GM12878 (cell line): ENCODE measurements at regions not wholly inside any gene's neighbourhood (a gene's known extent, or its start where the extent isn't known, plus 50 kb on each side); places are given as distances from the start of the nearest gene placed in this dataset.

Experiments
- ATAC-seq: fragments of 200-7000 bp; cut with Tn5 transposase; 3 replicates; pipeline ENCODE4 v1.9.1; 2020; ENCODE audit warnings: mild to moderate bottlenecking, moderate library complexity
- BruUV-seq: library from RNA; stranded (reverse); fragments of 400-500 nt; replicated peaks from 2 replicates; lab custom pipeline; 2021; lab: Mats Ljungman, UMichigan
- CTCF ChIA-PET: fragments of 300-600 bp; sonication (Branson Sonifier 250); formaldehyde crosslinking; extraction: SDS; loops from one replicate; lab custom pipeline; 2021; ENCODE audit warnings: inconsistent platforms; lab: Yijun Ruan, JAX
- POLR2A ChIA-PET: fragments of 350-600 bp; formaldehyde crosslinking; extraction: SDS; loops from one replicate; lab custom pipeline; 2021; ENCODE audit warnings: inconsistent platforms; lab: Charles Lee
- RAD21 ChIA-PET: fragments of 300-600 bp; sonication (Branson Sonifier 250); formaldehyde crosslinking; loops from one replicate; lab custom pipeline; 2023; ENCODE audit warnings: antibody characterized with exemption; ENCODE audit not compliant: unreplicated experiment; lab: Charles Lee
- SMC1A ChIA-PET: fragments of 300-600 bp; sonication (Branson Sonifier 250); formaldehyde crosslinking; loops from one replicate; lab custom pipeline; 2023; ENCODE audit not compliant: unreplicated experiment, uncharacterized antibody; lab: Charles Lee
- DNase-seq: peaks from one replicate; pipeline ENCODE4 v3.0.0-alpha.2; 2011; ENCODE audit warnings: low read depth, low spot score
- FAIRE-seq: peaks from 3 replicates; lab custom pipeline; 2011; peaks lifted over from hg19 to GRCh38; lab: Jason Lieb, UNC
- H2AFZ ChIP-seq: 2 replicates; pipeline ENCODE4 v1.6.0; 2011; ENCODE audit warnings: low read depth, low read length, control low read depth; ENCODE audit not compliant: control insufficient read depth
- H3K27ac ChIP-seq: 2 replicates; pipeline ENCODE4 v1.5.1; 2011; ENCODE audit warnings: control low read depth; ENCODE audit not compliant: control insufficient read depth, insufficient read depth
- H3K27me3 ChIP-seq, 2 experiments: replicated peaks in 1 of 2; 2 replicates each; pipeline versions ENCODE4 v1.6.0 to v1.6.1; 2011; ENCODE audit warnings: low read length in 1 of 2; ENCODE audit not compliant: control insufficient read depth in 2 of 2, insufficient read depth in 2 of 2
- H3K36me3 ChIP-seq, 2 experiments: 2 replicates each; pipeline ENCODE4 v1.5.1; 2011; ENCODE audit warnings: low read length in 1 of 2; ENCODE audit not compliant: control insufficient read depth in 2 of 2, insufficient read depth in 2 of 2
- H3K4me1 ChIP-seq: 2 replicates; pipeline ENCODE4 v1.6.1; 2011; ENCODE audit warnings: mild to moderate bottlenecking, low read length, moderate library complexity, mixed read lengths; ENCODE audit not compliant: control insufficient read depth, insufficient read depth
- H3K4me2 ChIP-seq: 2 replicates; pipeline ENCODE4 v1.6.0; 2011; ENCODE audit warnings: control low read depth; ENCODE audit not compliant: control insufficient read depth, insufficient read depth
- H3K4me3 ChIP-seq: fragments of 200-600 bp; sonication (generic); 2 replicates; pipeline ENCODE4 v1.5.1; 2016
- H3K79me2 ChIP-seq: 2 replicates; pipeline ENCODE4 v1.6.0; 2011; ENCODE audit warnings: low read length; ENCODE audit not compliant: control insufficient read depth, insufficient read depth
- H3K9ac ChIP-seq: 2 replicates; pipeline ENCODE4 v1.8.0; 2011; ENCODE audit warnings: low read length, control low read depth, mixed read lengths; ENCODE audit not compliant: control insufficient read depth, insufficient read depth
- H3K9me3 ChIP-seq: replicated peaks from 3 replicates; pipeline ENCODE4 v1.5.1; 2011; ENCODE audit warnings: mild to moderate bottlenecking, low read length; ENCODE audit not compliant: control insufficient read depth, insufficient read depth
- H4K20me1 ChIP-seq: 2 replicates; pipeline ENCODE4 v1.6.0; 2011; ENCODE audit not compliant: control insufficient read depth, insufficient read depth
- BRCA1 ChIP-seq: IDR thresholded peaks from 2 replicates; pipeline ENCODE4 v1.6.1; 2011; ENCODE audit warnings: low read depth, low read length, improper control_type of control experiment
- CREM ChIP-seq: IDR thresholded peaks from 2 replicates; pipeline ENCODE4 v1.6.1; 2014; ENCODE audit warnings: antibody characterized with exemption, low read depth
- DPF2 ChIP-seq: fragments of 450-650 bp; IDR thresholded peaks from 2 replicates; pipeline ENCODE4 v1.6.1; 2017; ENCODE audit warnings: mild to moderate bottlenecking
- EED ChIP-seq: sonication (generic); IDR thresholded peaks from 2 replicates; pipeline ENCODE4 v1.6.1; 2016; ENCODE audit warnings: antibody characterized with exemption, low read depth
- EGR1 ChIP-seq, 2 experiments: IDR thresholded peaks; 1 replicate in 1 of 2; 2 replicates in 1 of 2; pipeline ENCODE4 v1.6.1; 2011 to 2012; ENCODE audit warnings: low read depth in 2 of 2, low read length in 2 of 2, borderline replicate concordance in 1 of 2, mild to moderate bottlenecking in 1 of 2, moderate library complexity in 1 of 2
- ESRRA ChIP-seq: IDR thresholded peaks from 2 replicates; pipeline ENCODE4 v1.6.1; 2012; ENCODE audit warnings: mild to moderate bottlenecking, low read length, improper control_type of control experiment
- GABPA ChIP-seq: IDR thresholded peaks from 2 replicates; pipeline ENCODE4 v1.6.1; 2014; ENCODE audit warnings: antibody characterized with exemption, low read depth, mild to moderate bottlenecking, inconsistent platforms
- HDGF ChIP-seq: fragments of 450-650 bp; IDR thresholded peaks from 2 replicates; pipeline ENCODE4 v1.6.1; 2016; ENCODE audit warnings: antibody characterized with exemption
- IKZF2 ChIP-seq, 2 experiments: fragments of 450-650 bp; IDR thresholded peaks; 2 replicates each; pipeline ENCODE4 v1.6.1; 2017; ENCODE audit warnings: mild to moderate bottlenecking in 2 of 2, moderate library complexity in 2 of 2
- MYB ChIP-seq: fragments of 150-350 bp; IDR thresholded peaks from 2 replicates; pipeline ENCODE4 v1.6.1; 2014; ENCODE audit warnings: mild to moderate bottlenecking, low read depth, low read length, borderline replicate concordance
- NBN ChIP-seq: fragments of 450-650 bp; IDR thresholded peaks from 2 replicates; pipeline ENCODE4 v1.6.1; 2016
- NR2F1 ChIP-seq: fragments of 450-650 bp; conservative IDR thresholded peaks from 2 replicates; pipeline ENCODE4 v1.6.1; 2017; ENCODE audit warnings: mild to moderate bottlenecking
- PML ChIP-seq: IDR thresholded peaks from 2 replicates; pipeline ENCODE4 v1.6.1; 2012; ENCODE audit warnings: low read length, inconsistent platforms
- RCOR1 ChIP-seq: conservative IDR thresholded peaks from 2 replicates; pipeline ENCODE4 v1.6.1; 2012; ENCODE audit warnings: low read depth, low read length, improper control_type of control experiment
- RELA ChIP-seq: fragments of 450-650 bp; IDR thresholded peaks from 2 replicates; pipeline ENCODE4 v1.8.0; 2014; ENCODE audit warnings: borderline replicate concordance; ENCODE audit not compliant: partially characterized antibody
- SIX5 ChIP-seq: IDR thresholded peaks from 2 replicates; pipeline ENCODE4 v1.6.1; 2011; ENCODE audit warnings: mild to moderate bottlenecking, low read depth, low read length, moderate library complexity; ENCODE audit not compliant: severe bottlenecking
- SMARCA5 ChIP-seq: fragments of 450-650 bp; IDR thresholded peaks from 2 replicates; pipeline ENCODE4 v1.6.1; 2017; ENCODE audit warnings: mild to moderate bottlenecking
- SREBF2 ChIP-seq: IDR thresholded peaks from 2 replicates; pipeline ENCODE4 v1.6.1; 2012; ENCODE audit warnings: mild to moderate bottlenecking, low read length
- SRF ChIP-seq, 2 experiments: IDR thresholded peaks; 2 replicates each; pipeline ENCODE4 v1.6.1; 2011; ENCODE audit warnings: low read depth in 2 of 2, low read length in 2 of 2, mild to moderate bottlenecking in 1 of 2, moderate library complexity in 1 of 2
- TCF7 ChIP-seq: IDR thresholded peaks from 2 replicates; pipeline ENCODE4 v1.6.1; 2014; ENCODE audit warnings: antibody characterized with exemption, borderline replicate concordance
- YBX1 ChIP-seq: fragments of 450-650 bp; IDR thresholded peaks from 2 replicates; pipeline ENCODE4 v1.6.1; 2016; ENCODE audit warnings: antibody characterized with exemption
- ZNF217 ChIP-seq: fragments of 450-650 bp; IDR thresholded peaks from 2 replicates; pipeline ENCODE4 v1.6.1; 2017; ENCODE audit warnings: antibody characterized with exemption, mild to moderate bottlenecking
- WGBS: methylation state at CpG from one replicate; pipeline ENCODE4 v1.1.6; 2016; ENCODE audit warnings: low lambda C conversion rate; ENCODE audit not compliant: insufficient replicate concordance, insufficient coverage; ENCODE audit errors: missing lambda C conversion rate; 5-methylcytosine and 5-hydroxymethylcytosine counted together
- in situ Hi-C: fragments of 300-500 bp; cut with MboI; formaldehyde crosslinking; loops from 9 replicates; pipeline ENCODE4 v1.14.3; 2018; ENCODE audit warnings: mixed read lengths
- intact Hi-C: fragments of 100-400 bp; cut with micrococcal nuclease; formaldehyde crosslinking; loops from one replicate; pipeline ENCODE4 v1.14.2; 2022; ENCODE audit not compliant: unreplicated experiment
- TF ChIP-seq, protein P1 (sequence below): fragments of 450-650 bp; IDR thresholded peaks from 2 replicates; pipeline ENCODE4 v1.6.1; 2017; ENCODE audit warnings: mild to moderate bottlenecking, moderate library complexity

DNA sequence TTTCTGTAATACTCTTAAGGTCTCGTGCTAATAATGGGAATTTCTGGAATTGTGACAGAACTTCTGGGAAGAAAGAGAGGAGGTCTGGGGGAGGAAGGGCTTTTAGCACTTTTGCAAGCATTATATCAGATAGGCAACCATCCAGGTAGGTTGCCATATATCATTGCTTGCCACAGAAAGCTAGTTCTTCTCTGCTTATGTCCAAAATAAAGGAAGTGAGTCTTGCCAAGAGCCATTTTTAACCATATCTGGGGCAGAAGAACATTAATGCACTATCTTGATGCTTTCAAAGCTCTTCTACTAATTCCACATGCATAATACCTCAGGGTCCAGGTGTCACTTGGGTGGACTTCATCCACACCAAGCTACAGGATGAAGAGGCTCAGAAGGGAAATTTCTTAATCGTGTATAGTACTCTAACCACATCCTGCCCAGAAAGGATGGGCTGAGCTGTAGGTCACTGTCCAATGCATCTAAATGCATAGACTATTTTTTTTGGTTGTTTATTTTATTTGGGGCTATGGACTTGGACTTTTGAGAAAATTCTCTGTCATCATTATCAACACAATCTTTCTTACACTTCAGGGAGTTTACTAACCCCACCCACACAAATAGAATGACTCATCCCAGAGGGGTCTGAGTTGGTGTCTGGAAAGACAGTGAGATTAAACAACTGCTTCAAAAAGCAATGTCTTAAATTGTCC, 68.9 kb upstream of the ADO start:
- Histone ChIP-seq H3K4me1 (peaks cover 50% of the 10 kb centered on the region), H3K27me3 (no peaks in the 10 kb centered on the region), H3K9me3 (no peaks in the 10 kb centered on the region), H3K4me3 (no peak overlapping the region), H3K36me3 (no peaks in the 10 kb centered on the region), H2AFZ (no peak overlapping the region; the same call in 1 of the 2 replicates), H3K79me2 (no peaks in the 10 kb centered on the region), H3K4me2 (peak overlapping the region; percentile 77), H4K20me1 (no peaks in the 10 kb centered on the region), H3K9ac (no peak overlapping the region), H3K27ac (peak overlapping the region; percentile 93)
- ChIA-PET RAD21 (interaction anchor here (0.6 to 8.2 kb wide), 18 partner anchors 14 to 141 kb away, joined by 3 to 141 read pairs (median 46); partner anchors contain the start of genes ADO and EGR2), SMC1A (interaction anchor here (1.0 to 8.7 kb wide), 22 partner anchors 9 to 207 kb away, joined by 3 to 128 read pairs (median 43); partner anchors contain the start of genes ADO and EGR2), CTCF (interaction anchor here (0.8 to 5.6 kb wide), 15 partner anchors 11 to 348 kb away, joined by 3 to 48 read pairs (median 5); no protein-coding TSS in a partner anchor), POLR2A (interaction anchor here (0.8 to 6.5 kb wide), 17 partner anchors 9 to 104 kb away, joined by 3 to 43 read pairs (median 4); partner anchors contain the start of genes ADO and EGR2)
- intact Hi-C loops (no loop called here), in situ Hi-C loops (no loop called here)
- DNase-seq: peak; percentile 65
- no TSS peak for BruUV-seq
- FAIRE-seq: no peak
- peak; percentile 64 for ATAC-seq
- WGBS: 46% methylated on average over 2 of the region's 2 CpGs
- TF ChIP-seq NR2F1 (no peak; the same call in 1 of the 2 replicates), SREBF2 (no peak), RELA (no peak), RCOR1 (no peak), ZNF217 (no peak), GABPA (0 out of 2 replicates have a peak, but pooled peaks have one; percentile 33), SIX5 (no peak), SMARCA5 (peak; percentile 33; the same call in 1 of the 2 replicates), TCF7 (no peak), NBN (no peak), HDGF (no peak), MYB (no peak), SRF (IDR thresholded peaks at IDR 0.05; ENCODE audit: low read depth in 2 of 2, low read length in 2 of 2) (no peak), EED (peak; percentile 63; the same call in 1 of the 2 replicates), PML (peak; percentile 56; the same call in 1 of the 2 replicates), IKZF2 (IDR thresholded peaks at IDR 0.05) (peak; percentile 53 to 73; a peak in 3 of 4 replicates), CREM (peak; percentile 37; the same call in 1 of the 2 replicates), YBX1 (no peak), DPF2 (peak; percentile 82), ESRRA (no peak), BRCA1 (no peak), EGR1 (IDR thresholded peaks at IDR 0.05; ENCODE audit: borderline replicate concordance in 1 of 2, low read depth in 2 of 2, low read length in 2 of 2) (peak in 1 of 2 experiments; percentile 49; a peak in 1 of 3 replicates)
- TF ChIP-seq, protein P1, sequence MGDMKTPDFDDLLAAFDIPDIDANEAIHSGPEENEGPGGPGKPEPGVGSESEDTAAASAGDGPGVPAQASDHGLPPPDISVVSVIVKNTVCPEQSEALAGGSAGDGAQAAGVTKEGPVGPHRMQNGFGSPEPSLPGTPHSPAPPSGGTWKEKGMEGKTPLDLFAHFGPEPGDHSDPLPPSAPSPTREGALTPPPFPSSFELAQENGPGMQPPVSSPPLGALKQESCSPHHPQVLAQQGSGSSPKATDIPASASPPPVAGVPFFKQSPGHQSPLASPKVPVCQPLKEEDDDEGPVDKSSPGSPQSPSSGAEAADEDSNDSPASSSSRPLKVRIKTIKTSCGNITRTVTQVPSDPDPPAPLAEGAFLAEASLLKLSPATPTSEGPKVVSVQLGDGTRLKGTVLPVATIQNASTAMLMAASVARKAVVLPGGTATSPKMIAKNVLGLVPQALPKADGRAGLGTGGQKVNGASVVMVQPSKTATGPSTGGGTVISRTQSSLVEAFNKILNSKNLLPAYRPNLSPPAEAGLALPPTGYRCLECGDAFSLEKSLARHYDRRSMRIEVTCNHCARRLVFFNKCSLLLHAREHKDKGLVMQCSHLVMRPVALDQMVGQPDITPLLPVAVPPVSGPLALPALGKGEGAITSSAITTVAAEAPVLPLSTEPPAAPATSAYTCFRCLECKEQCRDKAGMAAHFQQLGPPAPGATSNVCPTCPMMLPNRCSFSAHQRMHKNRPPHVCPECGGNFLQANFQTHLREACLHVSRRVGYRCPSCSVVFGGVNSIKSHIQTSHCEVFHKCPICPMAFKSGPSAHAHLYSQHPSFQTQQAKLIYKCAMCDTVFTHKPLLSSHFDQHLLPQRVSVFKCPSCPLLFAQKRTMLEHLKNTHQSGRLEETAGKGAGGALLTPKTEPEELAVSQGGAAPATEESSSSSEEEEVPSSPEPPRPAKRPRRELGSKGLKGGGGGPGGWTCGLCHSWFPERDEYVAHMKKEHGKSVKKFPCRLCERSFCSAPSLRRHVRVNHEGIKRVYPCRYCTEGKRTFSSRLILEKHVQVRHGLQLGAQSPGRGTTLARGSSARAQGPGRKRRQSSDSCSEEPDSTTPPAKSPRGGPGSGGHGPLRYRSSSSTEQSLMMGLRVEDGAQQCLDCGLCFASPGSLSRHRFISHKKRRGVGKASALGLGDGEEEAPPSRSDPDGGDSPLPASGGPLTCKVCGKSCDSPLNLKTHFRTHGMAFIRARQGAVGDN: peak; percentile 53; the same call in 1 of the 2 replicates
